Spinal cord (tissue), 9 donors: ENCODE measurements at regions not wholly inside any gene's neighbourhood (a gene's known extent, or its start where the extent isn't known, plus 50 kb on each side); places are given as distances from the start of the nearest gene placed in this dataset.

Experiments
- DNase-seq, 6 donors: peaks; one replicate each; pipeline versions ENCODE4 v3.0.0 to v3.0.0-alpha.2; 2013 to 2015; ENCODE audit warnings: low spot score in 6 of 6, low read depth in 4 of 6
- H3K27ac ChIP-seq: one replicate; pipeline ENCODE4 v1.5.1; 2013; ENCODE audit warnings: low read depth, low read length, control low read depth
- H3K27me3 ChIP-seq: one replicate; pipeline ENCODE4 v1.6.1; 2013; ENCODE audit warnings: low read length; ENCODE audit not compliant: control insufficient read depth, insufficient read depth
- H3K36me3 ChIP-seq: one replicate; pipeline ENCODE4 v1.6.1; 2013; ENCODE audit warnings: low read length; ENCODE audit not compliant: control insufficient read depth, insufficient read depth
- H3K4me1 ChIP-seq: one replicate; pipeline ENCODE4 v1.6.1; 2013; ENCODE audit warnings: low read length; ENCODE audit not compliant: control insufficient read depth, insufficient read depth
- H3K4me3 ChIP-seq: one replicate; pipeline ENCODE4 v1.5.1; 2013; ENCODE audit warnings: low read depth, low read length, control low read depth
- H3K9me3 ChIP-seq: one replicate; pipeline ENCODE4 v1.6.1; 2013; ENCODE audit warnings: low read length; ENCODE audit not compliant: control insufficient read depth, insufficient read depth
- WGBS: methylation state at CpG from one replicate; pipeline ENCODE4 v1.1.5; 2013; ENCODE audit warnings: missing lambda C conversion rate; ENCODE audit not compliant: insufficient coverage; 5-methylcytosine and 5-hydroxymethylcytosine counted together
- donor health status: healthy.

- 97% methylated on average over 7 of the region's 8 CpGs for WGBS
- DNase-seq = no peak
- H3K4me1 ChIP-seq = peaks cover 9% of the 10 kb centered on the region
- no peaks in the 10 kb centered on the region for H3K27me3 ChIP-seq
- no peaks in the 10 kb centered on the region for H3K9me3 ChIP-seq
- no peaks in the 10 kb centered on the region for H3K36me3 ChIP-seq
- no peak overlapping the region for H3K4me3 ChIP-seq
- H3K27ac ChIP-seq = no peak overlapping the region
These were observed 77.2 kb upstream of the PCBD1 start for GRCh38 chr10:70965566-70965965.

DNA sequence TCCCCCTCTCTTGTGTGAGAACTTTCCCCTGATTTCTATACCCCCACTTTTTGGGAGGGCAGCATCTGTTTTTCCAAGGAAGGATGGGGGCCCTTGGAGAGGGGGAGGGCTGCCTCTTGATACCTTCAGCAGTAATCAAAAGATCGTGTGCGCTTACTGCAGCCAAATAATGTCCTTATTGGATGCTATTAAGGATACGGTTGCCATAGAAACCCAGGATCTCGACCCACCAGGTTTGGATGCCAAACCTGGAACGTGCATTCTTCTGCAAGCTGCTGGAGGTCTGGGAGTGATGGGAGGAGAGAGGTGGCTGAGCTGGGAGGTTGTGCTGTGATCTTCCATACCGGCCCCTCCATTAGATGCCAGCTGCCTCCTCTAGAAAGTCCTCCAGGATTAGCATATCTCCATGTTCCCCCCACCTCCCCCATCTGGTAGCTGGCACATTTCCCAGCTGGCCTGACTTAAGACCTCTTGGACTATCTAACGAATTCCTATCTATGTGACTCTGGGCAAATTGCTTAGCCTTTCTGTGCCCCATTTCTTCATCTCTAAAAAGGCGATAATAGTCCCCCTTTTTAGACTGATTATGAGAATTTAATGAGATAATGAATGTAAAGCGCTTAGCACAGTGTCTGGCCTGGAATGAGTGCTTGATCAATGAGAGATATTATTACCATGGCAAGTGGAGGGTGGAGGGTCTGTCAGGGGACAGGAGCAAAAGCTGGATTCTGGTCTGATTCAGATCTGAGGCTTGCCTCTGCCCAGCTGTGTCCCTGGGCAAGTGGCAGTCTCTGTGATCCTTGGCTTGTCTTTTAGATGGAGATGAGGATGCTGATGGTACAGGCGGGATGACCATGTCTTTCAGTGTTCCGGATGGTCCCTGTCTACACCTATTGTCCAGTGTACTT lies 78.5 kb upstream of the PCBD1 start:
- Histone ChIP-seq H3K27me3 (no peaks in the 10 kb centered on the region), H3K9me3 (no peaks in the 10 kb centered on the region), H3K36me3 (no peaks in the 10 kb centered on the region), H3K27ac (no peak overlapping the region), H3K4me1 (peaks cover 9% of the 10 kb centered on the region), H3K4me3 (no peak overlapping the region)
- DNase-seq = peak in 2 of 6 donors; percentile 7 to 74
- WGBS = 61% methylated on average over 5 of the region's 11 CpGs

DNA sequence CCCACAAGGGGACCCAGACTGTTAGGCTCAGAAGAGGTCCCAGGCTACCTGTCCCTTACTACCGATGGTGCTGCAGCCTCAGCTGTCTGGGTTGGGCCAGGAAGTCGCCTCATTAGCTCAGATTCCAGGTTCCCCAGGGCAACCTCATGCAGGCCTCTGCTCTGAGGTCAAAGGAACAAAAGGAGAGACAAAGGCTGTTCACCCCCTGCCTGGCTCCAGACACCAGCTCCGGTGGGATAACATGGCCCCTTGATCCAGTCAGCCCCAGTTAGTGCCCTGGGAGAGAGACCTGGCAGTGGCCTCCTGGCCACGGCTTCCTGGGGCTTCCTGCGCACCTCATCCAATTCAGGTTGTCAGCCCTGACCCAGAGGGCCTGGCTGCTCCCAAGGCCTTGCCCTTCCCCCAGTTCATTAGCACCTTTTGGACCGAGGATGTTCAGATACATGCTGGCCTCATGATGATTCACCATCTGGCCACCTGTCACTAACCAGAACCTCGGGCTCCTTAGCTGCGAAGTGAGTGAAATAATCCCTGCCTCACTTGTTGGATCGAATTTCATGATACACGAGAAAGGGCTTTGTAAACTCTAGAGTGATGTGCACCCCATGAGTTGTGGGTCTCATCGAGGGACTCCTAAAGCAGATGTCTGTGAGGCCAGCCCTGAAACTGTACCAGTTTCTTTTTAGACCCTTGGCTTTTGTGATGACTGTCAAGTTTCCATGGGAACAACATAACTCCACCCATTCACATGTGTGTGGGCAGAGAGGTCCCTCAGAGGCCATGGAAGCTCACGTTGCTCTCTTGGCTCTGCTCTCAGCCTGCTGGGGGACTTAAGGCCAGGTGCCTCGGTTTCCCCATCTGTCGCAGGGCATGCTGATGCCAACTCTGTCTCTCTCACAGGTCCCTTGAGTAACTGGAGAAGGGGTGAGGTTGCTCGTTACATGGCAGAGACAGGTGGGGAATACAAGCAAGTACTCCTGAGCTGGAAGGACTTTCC lies 79.5 kb upstream of the PCBD1 start:
- H3K27ac ChIP-seq = no peak overlapping the region
- H3K4me3 ChIP-seq = no peak overlapping the region
- H3K4me1 ChIP-seq = peaks cover 9% of the 10 kb centered on the region
- no peaks in the 10 kb centered on the region for H3K27me3 ChIP-seq
- DNase-seq = peak in 1 of 6 donors; percentile 43
- no peaks in the 10 kb centered on the region for H3K36me3 ChIP-seq
- H3K9me3 ChIP-seq = no peaks in the 10 kb centered on the region
- WGBS = 50% methylated on average over 14 of the region's 15 CpGs

- Histone ChIP-seq H3K9me3 (peaks cover 2% of the 10 kb centered on the region), H3K36me3 (no peaks in the 10 kb centered on the region), H3K4me1 (peaks cover 9% of the 10 kb centered on the region), H3K4me3 (no peak overlapping the region), H3K27me3 (no peaks in the 10 kb centered on the region), H3K27ac (no peak overlapping the region)
- DNase-seq = no peak
- WGBS = 51% methylated on average over 5 of the region's 6 CpGs
These were observed 80.8 kb upstream of the PCBD1 start for GRCh38 chr10:70969188-70969587.

GRCh38 chr10:70970830-70971229 lies 82.5 kb upstream of the PCBD1 start:
- no peak for DNase-seq
- Histone ChIP-seq H3K36me3 (no peaks in the 10 kb centered on the region), H3K4me1 (peaks cover 9% of the 10 kb centered on the region), H3K9me3 (peaks cover 2% of the 10 kb centered on the region), H3K4me3 (no peak overlapping the region), H3K27ac (no peak overlapping the region), H3K27me3 (no peaks in the 10 kb centered on the region)
- WGBS = 87% methylated on average over 3 of the region's 5 CpGs

GRCh38 chr10:70973275-70973674 lies 84.9 kb upstream of the PCBD1 start:
- Histone ChIP-seq H3K9me3 (peaks cover 2% of the 10 kb centered on the region), H3K27ac (no peak overlapping the region), H3K4me1 (peaks cover 2% of the 10 kb centered on the region), H3K27me3 (no peaks in the 10 kb centered on the region), H3K36me3 (no peaks in the 10 kb centered on the region), H3K4me3 (no peak overlapping the region)
- no peak for DNase-seq

DNA sequence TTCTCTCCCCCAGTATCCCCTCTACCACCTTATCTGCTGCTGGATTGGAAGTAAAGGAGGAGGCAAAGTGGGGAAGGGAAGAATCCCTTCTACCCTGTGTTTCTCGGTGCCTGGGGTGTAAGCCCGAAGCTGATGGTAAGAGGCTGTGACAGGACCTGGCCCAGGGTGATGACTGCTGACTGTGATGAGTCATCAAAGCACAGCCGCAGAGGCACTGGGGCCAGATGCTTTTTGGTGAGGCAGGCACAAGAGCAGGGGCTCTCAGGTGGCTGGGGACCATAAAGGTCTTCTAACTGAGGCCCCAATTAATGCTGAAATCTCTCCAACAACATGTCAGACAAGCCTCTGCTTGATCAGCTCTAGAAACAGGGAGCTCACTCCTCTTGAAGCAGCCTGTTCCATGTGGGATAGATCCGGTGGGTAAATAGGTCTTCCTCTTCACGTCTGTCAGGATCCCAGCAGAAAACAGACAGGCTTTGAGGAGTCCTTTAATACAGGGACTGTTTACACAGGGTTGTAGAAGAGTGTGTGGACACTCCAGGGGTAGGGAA lies 86.1 kb upstream of the PCBD1 start:
- no peak for DNase-seq
- H3K4me3 ChIP-seq = no peak overlapping the region
- 67% methylated on average over 3 of the region's 5 CpGs for WGBS
- no peak overlapping the region for H3K27ac ChIP-seq
- H3K27me3 ChIP-seq = no peaks in the 10 kb centered on the region
- no peaks in the 10 kb centered on the region for H3K4me1 ChIP-seq
- no peaks in the 10 kb centered on the region for H3K36me3 ChIP-seq
- H3K9me3 ChIP-seq = peaks cover 2% of the 10 kb centered on the region

- no peak for DNase-seq
- Histone ChIP-seq H3K27me3 (no peaks in the 10 kb centered on the region), H3K27ac (no peak overlapping the region), H3K9me3 (peaks cover 2% of the 10 kb centered on the region), H3K36me3 (no peaks in the 10 kb centered on the region), H3K4me3 (no peak overlapping the region), H3K4me1 (no peaks in the 10 kb centered on the region)
- WGBS = 79% methylated on average over 6 of the region's 7 CpGs
These were observed 86.6 kb upstream of the PCBD1 start for GRCh38 chr10:70974920-70975319.

- H3K27me3 ChIP-seq = no peaks in the 10 kb centered on the region
- H3K4me1 ChIP-seq = no peaks in the 10 kb centered on the region
- no peak for DNase-seq
- H3K9me3 ChIP-seq = peaks cover 2% of the 10 kb centered on the region
- H3K4me3 ChIP-seq = no peak overlapping the region
- H3K36me3 ChIP-seq = peaks cover under 1% of the 10 kb centered on the region
- no peak overlapping the region for H3K27ac ChIP-seq
- 94% methylated on average over 4 of the region's 6 CpGs for WGBS
These were observed 87.8 kb upstream of the PCBD1 start for GRCh38 chr10:70976063-70976695.
